SU-DHL-6 (cell line): ENCODE measurements at regions not wholly inside any gene's neighbourhood (a gene's known extent, or its start where the extent isn't known, plus 50 kb on each side); places are given as distances from the start of the nearest gene placed in this dataset.

Experiments
- EZH2phosphoT487 ChIP-seq: fragments of 200-600 bp; sonication (generic), shearing (Covaris generic); conservative IDR thresholded peaks from 2 replicates; pipeline ENCODE4 v1.6.1; 2018; ENCODE audit warnings: mild to moderate bottlenecking, antibody characterized with exemption, low read length, moderate library complexity, mixed read lengths
- TF ChIP-seq, protein P1 (sequence below): fragments of 200-600 bp; sonication (generic); IDR thresholded peaks from one replicate; pipeline ENCODE4 v1.5.1; 2017; ENCODE audit warnings: antibody characterized with exemption, mild to moderate bottlenecking, low read length, moderate library complexity; ENCODE audit not compliant: insufficient read depth, poor library complexity, severe bottlenecking

DNA sequence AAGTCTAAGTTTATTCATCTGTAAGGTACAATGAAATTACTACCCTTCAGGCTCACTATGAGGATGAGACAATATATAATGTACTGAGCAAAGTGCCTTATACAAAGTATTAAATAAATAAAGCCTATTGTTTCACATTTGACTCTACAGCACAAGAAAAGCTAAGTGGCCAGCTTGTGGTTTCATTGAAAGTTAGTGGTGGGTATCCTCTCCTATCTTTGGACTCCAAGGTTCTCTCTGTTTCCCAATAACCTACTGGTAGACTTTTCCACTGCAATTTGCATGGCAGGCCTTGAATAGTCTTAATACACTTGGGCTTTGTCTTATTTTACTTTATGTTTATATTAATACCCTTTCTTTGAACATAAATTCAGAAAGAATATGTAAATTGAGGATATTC lies 262.7 kb downstream of the DEPDC1B start:
- TF ChIP-seq, protein P1, sequence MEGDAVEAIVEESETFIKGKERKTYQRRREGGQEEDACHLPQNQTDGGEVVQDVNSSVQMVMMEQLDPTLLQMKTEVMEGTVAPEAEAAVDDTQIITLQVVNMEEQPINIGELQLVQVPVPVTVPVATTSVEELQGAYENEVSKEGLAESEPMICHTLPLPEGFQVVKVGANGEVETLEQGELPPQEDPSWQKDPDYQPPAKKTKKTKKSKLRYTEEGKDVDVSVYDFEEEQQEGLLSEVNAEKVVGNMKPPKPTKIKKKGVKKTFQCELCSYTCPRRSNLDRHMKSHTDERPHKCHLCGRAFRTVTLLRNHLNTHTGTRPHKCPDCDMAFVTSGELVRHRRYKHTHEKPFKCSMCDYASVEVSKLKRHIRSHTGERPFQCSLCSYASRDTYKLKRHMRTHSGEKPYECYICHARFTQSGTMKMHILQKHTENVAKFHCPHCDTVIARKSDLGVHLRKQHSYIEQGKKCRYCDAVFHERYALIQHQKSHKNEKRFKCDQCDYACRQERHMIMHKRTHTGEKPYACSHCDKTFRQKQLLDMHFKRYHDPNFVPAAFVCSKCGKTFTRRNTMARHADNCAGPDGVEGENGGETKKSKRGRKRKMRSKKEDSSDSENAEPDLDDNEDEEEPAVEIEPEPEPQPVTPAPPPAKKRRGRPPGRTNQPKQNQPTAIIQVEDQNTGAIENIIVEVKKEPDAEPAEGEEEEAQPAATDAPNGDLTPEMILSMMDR = no peak
- TF ChIP-seq EZH2phosphoT487 = no peak
